Stimulated activated CD8-positive, alpha-beta memory T cell treated with anti-CD3 and anti-CD28 coated beads, Interleukin-2, amount 100 ng/mL, for 48 hours (primary cell): ENCODE measurements at regions not wholly inside any gene's neighbourhood (a gene's known extent, or its start where the extent isn't known, plus 50 kb on each side); places are given as distances from the start of the nearest gene placed in this dataset.
A peak's percentile ranks its signal among the peaks of the same experiment; 100 is the strongest.

ENCODE experiments used
- DNase-seq, 2 donors: peaks; one replicate each; pipeline ENCODE4 v3.0.0-alpha.2; 2020; ENCODE audit warnings: low read depth in 2 of 2

- no peak for DNase-seq
Measured at GRCh38 chr10:113967126-113967525, 76.5 kb upstream of the ADRB1 start.

GRCh38 chr10:113970641-113971040 is 73.0 kb upstream of the ADRB1 start:
- DNase-seq = no peak

- DNase-seq = no peak
Measured at GRCh38 chr10:113971349-113971973, 72.2 kb upstream of the ADRB1 start.

- DNase-seq = no peak
Measured at GRCh38 chr10:113977174-113977573, 66.5 kb upstream of the ADRB1 start.

GRCh38 chr10:113978802-113979201 is 64.9 kb upstream of the ADRB1 start:
- no peak for DNase-seq

- DNase-seq = no peak
Measured at GRCh38 chr10:113979409-113979808, 64.3 kb upstream of the ADRB1 start.

- no peak for DNase-seq
Measured at GRCh38 chr10:113980408-113981087, 63.1 kb upstream of the ADRB1 start.

GRCh38 chr10:113982296-113982695 is 61.4 kb upstream of the ADRB1 start:
- DNase-seq = no peak

GRCh38 chr10:113982769-113983168 is 60.9 kb upstream of the ADRB1 start:
- DNase-seq = no peak

- no peak for DNase-seq
Measured at GRCh38 chr10:113983552-113983951, 60.1 kb upstream of the ADRB1 start.

- no peak for DNase-seq
Measured at GRCh38 chr10:113985297-113985844, 58.3 kb upstream of the ADRB1 start.

- no peak for DNase-seq
Measured at GRCh38 chr10:113986316-113986715, 57.4 kb upstream of the ADRB1 start.

GRCh38 chr10:113987156-113987555 is 56.5 kb upstream of the ADRB1 start:
- DNase-seq = no peak

GRCh38 chr10:113987805-113988204 is 55.9 kb upstream of the ADRB1 start:
- DNase-seq = no peak

GRCh38 chr10:113988535-113988934 is 55.1 kb upstream of the ADRB1 start:
- DNase-seq = no peak

GRCh38 chr10:113991091-113991860 is 52.4 kb upstream of the ADRB1 start:
- DNase-seq = peak; percentile 36 to 51

GRCh38 chr10:113992471-113993011 is 51.1 kb upstream of the ADRB1 start:
- DNase-seq = no peak

GRCh38 chr10:113993489-113993991 is 50.1 kb upstream of the ADRB1 start:
- DNase-seq = no peak
